Liver (tissue), 8 donors: ENCODE measurements at regions not wholly inside any gene's neighbourhood (a gene's known extent, or its start where the extent isn't known, plus 50 kb on each side); places are given as distances from the start of the nearest gene placed in this dataset.

Experiments
- DNase-seq: peaks from one replicate; pipeline ENCODE4 v3.0.0-alpha.2; 2017; ENCODE audit warnings: low spot score
- H3K27ac ChIP-seq, 2 donors: one replicate each; pipeline ENCODE4 v1.7.0; 2013; ENCODE audit warnings: inconsistent platforms in 2 of 2, low read length in 2 of 2, control low read depth in 1 of 2, low read depth in 1 of 2, mild to moderate bottlenecking in 1 of 2
- H3K27me3 ChIP-seq, 4 donors: one replicate each; pipeline versions ENCODE4 v1.6.1 to v1.7.0; 2013; ENCODE audit warnings: low read length in 3 of 4, inconsistent platforms in 1 of 4, mild to moderate bottlenecking in 1 of 4, moderate library complexity in 1 of 4; ENCODE audit not compliant: control insufficient read depth in 4 of 4, insufficient read depth in 4 of 4
- H3K36me3 ChIP-seq, 4 donors: one replicate each; pipeline versions ENCODE4 v1.6.1 to v1.7.0; 2013; ENCODE audit warnings: low read length in 3 of 4, mild to moderate bottlenecking in 3 of 4, low read depth in 1 of 4, moderate library complexity in 1 of 4; ENCODE audit not compliant: control insufficient read depth in 4 of 4, insufficient read depth in 3 of 4
- H3K4me1 ChIP-seq, 4 donors: one replicate each; pipeline versions ENCODE4 v1.6.1 to v1.7.0; 2013; ENCODE audit warnings: low read length in 3 of 4, mild to moderate bottlenecking in 3 of 4, moderate library complexity in 1 of 4; ENCODE audit not compliant: control insufficient read depth in 4 of 4, insufficient read depth in 4 of 4
- H3K4me3 ChIP-seq, 3 donors: one replicate each; pipeline versions ENCODE4 v1.6.1 to v1.7.0; 2013; ENCODE audit warnings: low read length in 3 of 3, control low read depth in 1 of 3, low read depth in 1 of 3, mild to moderate bottlenecking in 1 of 3
- H3K9ac ChIP-seq, 2 donors: one replicate each; pipeline ENCODE4 v1.7.0; 2013; ENCODE audit warnings: low read length in 2 of 2, mild to moderate bottlenecking in 2 of 2, moderate library complexity in 2 of 2, control low read depth in 1 of 2, low read depth in 1 of 2
- H3K9me3 ChIP-seq, 4 donors: one replicate each; pipeline versions ENCODE4 v1.6.1 to v1.7.0; 2013; ENCODE audit warnings: low read length in 3 of 4; ENCODE audit not compliant: control insufficient read depth in 4 of 4
- EGR1 ChIP-seq, 2 donors: IDR thresholded peaks; 2 replicates each; pipeline ENCODE4 v1.6.1; 2016 to 2018; ENCODE audit warnings: antibody characterized with exemption in 2 of 2, low read depth in 2 of 2
- FOXA1 ChIP-seq: IDR thresholded peaks from 2 replicates; pipeline ENCODE4 v1.6.1; 2016; ENCODE audit warnings: antibody characterized with exemption
- FOXA2 ChIP-seq: IDR thresholded peaks from 2 replicates; pipeline ENCODE4 v1.6.1; 2016; ENCODE audit warnings: antibody characterized with exemption
- GABPA ChIP-seq, 2 donors: IDR thresholded peaks in 1 of 2; conservative IDR thresholded peaks in 1 of 2; 2 replicates each; pipeline ENCODE4 v1.6.1; 2016; ENCODE audit warnings: antibody characterized with exemption in 2 of 2, mild to moderate bottlenecking in 1 of 2, moderate library complexity in 1 of 2
- HNF4A ChIP-seq, 2 donors: conservative IDR thresholded peaks; 2 replicates each; pipeline ENCODE4 v1.6.1; 2016; ENCODE audit warnings: antibody characterized with exemption in 2 of 2, mild to moderate bottlenecking in 2 of 2
- HNF4G ChIP-seq: IDR thresholded peaks from 2 replicates; pipeline ENCODE4 v1.6.1; 2016; ENCODE audit warnings: antibody characterized with exemption
- JUND ChIP-seq, 2 donors: IDR thresholded peaks; 2 replicates each; pipeline ENCODE4 v1.6.1; 2016; ENCODE audit warnings: antibody characterized with exemption in 2 of 2
- NR2F2 ChIP-seq: IDR thresholded peaks from 2 replicates; pipeline ENCODE4 v1.6.1; 2016; ENCODE audit warnings: antibody characterized with exemption
- RAD21 ChIP-seq, 2 donors: IDR thresholded peaks; 2 replicates each; pipeline ENCODE4 v1.6.1; 2016; ENCODE audit warnings: antibody characterized with exemption in 2 of 2, mild to moderate bottlenecking in 2 of 2
- RXRA ChIP-seq, 2 donors: IDR thresholded peaks; 2 replicates each; pipeline ENCODE4 v1.6.1; 2017 to 2018; ENCODE audit warnings: antibody characterized with exemption in 2 of 2, mild to moderate bottlenecking in 1 of 2
- SP1 ChIP-seq: IDR thresholded peaks from 2 replicates; pipeline ENCODE4 v1.6.1; 2018; ENCODE audit warnings: antibody characterized with exemption, mild to moderate bottlenecking
- TAF1 ChIP-seq: conservative IDR thresholded peaks from 2 replicates; pipeline ENCODE4 v1.6.1; 2016; ENCODE audit warnings: antibody characterized with exemption, mild to moderate bottlenecking
- YY1 ChIP-seq: IDR thresholded peaks from 2 replicates; pipeline ENCODE4 v1.6.1; 2016; ENCODE audit warnings: antibody characterized with exemption, mild to moderate bottlenecking
- WGBS: extraction: QIAGEN DNeasy Blood & Tissue Kit; methylation state at CpG from one replicate; pipeline ENCODE4 v1.1.7; 2013; 5-methylcytosine and 5-hydroxymethylcytosine counted together
- TF ChIP-seq, protein P1 (sequence below): IDR thresholded peaks from 2 replicates; pipeline ENCODE4 v1.6.1; 2016; ENCODE audit warnings: antibody characterized with exemption
- TF ChIP-seq, protein P2 (sequence below): IDR thresholded peaks from 2 replicates; pipeline ENCODE4 v1.6.1; 2016; ENCODE audit warnings: antibody characterized with exemption
- TF ChIP-seq, protein P3 (sequence below): fragments of 150-350 bp; IDR thresholded peaks from 2 replicates; pipeline ENCODE4 v1.5.1; 2017; ENCODE audit warnings: improper control_type of control experiment, low read depth, low read length; ENCODE audit not compliant: missing input control
- TF ChIP-seq, protein P4 (sequence below): IDR thresholded peaks from 2 replicates; pipeline ENCODE4 v1.6.1; 2016; ENCODE audit warnings: antibody characterized with exemption, mild to moderate bottlenecking
- donor health status: healthy.
- donor health status: healthy.
- donor health status: healthy.
- donor health status: healthy.
- donor health status: healthy.

DNA sequence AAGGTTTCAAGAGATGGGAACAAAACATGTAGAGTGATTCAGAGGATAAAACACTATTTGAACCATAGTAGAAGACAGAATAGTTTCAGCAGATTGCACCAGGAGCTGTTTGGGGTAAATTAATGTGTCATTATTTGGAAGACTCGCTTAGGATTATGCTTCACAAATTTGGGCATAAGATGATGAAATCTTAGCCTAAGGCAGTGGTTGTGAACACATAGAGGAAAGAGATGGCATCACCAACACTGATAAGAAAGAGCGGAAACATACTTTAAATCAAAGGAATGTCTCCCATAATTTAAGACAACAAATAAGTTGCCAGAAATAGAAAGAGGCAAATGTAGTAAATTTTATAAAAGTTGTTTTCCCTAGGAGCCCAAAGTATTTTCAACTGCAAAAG, 66.1 kb upstream of the TBCA start (continued):
- TF ChIP-seq, protein P1, sequence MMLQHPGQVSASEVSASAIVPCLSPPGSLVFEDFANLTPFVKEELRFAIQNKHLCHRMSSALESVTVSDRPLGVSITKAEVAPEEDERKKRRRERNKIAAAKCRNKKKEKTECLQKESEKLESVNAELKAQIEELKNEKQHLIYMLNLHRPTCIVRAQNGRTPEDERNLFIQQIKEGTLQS: no peak
- TF ChIP-seq JUND (IDR thresholded peaks at IDR 0.05): no peak
- no peak for TF ChIP-seq NR2F2

DNA sequence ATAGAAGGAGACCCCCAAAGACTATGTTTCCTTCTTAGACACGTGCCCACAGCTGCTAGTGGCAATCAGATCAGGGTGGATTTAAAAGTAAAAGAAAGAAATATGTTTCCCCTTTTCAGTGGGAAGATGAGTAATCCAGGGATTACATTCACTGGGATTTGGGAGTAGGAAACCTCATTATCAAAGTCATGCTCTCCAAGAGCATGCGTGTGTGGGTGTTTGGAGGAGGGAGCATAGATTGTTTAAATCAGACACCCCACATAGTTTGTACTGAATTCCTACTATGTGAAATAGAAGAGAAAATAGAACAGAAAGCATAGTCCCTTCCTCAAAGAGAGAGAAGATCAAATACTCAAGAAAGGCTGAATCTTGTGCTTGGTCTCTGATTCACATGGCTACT, 65.5 kb upstream of the TBCA start:
- no peak overlapping the region for H3K9ac ChIP-seq
- H3K9me3 ChIP-seq: no peaks in the 10 kb centered on the region
- peaks cover 0 to 1% (median 0%) of the 10 kb centered on the region in 4 donors for H3K36me3 ChIP-seq
- TF ChIP-seq FOXA2 (no peak), RXRA (IDR thresholded peaks at IDR 0.05) (no peak), HNF4A (conservative IDR thresholded peaks at IDR 0.05) (no peak), YY1 (no peak), NR2F2 (no peak), RAD21 (IDR thresholded peaks at IDR 0.05) (no peak), SP1 (no peak)
- TF ChIP-seq, protein P2, sequence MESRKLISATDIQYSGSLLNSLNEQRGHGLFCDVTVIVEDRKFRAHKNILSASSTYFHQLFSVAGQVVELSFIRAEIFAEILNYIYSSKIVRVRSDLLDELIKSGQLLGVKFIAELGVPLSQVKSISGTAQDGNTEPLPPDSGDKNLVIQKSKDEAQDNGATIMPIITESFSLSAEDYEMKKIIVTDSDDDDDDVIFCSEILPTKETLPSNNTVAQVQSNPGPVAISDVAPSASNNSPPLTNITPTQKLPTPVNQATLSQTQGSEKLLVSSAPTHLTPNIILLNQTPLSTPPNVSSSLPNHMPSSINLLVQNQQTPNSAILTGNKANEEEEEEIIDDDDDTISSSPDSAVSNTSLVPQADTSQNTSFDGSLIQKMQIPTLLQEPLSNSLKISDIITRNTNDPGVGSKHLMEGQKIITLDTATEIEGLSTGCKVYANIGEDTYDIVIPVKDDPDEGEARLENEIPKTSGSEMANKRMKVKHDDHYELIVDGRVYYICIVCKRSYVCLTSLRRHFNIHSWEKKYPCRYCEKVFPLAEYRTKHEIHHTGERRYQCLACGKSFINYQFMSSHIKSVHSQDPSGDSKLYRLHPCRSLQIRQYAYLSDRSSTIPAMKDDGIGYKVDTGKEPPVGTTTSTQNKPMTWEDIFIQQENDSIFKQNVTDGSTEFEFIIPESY: no peak
- TF ChIP-seq, protein P1: no peak
- TF ChIP-seq, protein P3, sequence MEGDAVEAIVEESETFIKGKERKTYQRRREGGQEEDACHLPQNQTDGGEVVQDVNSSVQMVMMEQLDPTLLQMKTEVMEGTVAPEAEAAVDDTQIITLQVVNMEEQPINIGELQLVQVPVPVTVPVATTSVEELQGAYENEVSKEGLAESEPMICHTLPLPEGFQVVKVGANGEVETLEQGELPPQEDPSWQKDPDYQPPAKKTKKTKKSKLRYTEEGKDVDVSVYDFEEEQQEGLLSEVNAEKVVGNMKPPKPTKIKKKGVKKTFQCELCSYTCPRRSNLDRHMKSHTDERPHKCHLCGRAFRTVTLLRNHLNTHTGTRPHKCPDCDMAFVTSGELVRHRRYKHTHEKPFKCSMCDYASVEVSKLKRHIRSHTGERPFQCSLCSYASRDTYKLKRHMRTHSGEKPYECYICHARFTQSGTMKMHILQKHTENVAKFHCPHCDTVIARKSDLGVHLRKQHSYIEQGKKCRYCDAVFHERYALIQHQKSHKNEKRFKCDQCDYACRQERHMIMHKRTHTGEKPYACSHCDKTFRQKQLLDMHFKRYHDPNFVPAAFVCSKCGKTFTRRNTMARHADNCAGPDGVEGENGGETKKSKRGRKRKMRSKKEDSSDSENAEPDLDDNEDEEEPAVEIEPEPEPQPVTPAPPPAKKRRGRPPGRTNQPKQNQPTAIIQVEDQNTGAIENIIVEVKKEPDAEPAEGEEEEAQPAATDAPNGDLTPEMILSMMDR: no peak
- H3K4me3 ChIP-seq: no peak overlapping the region
- H3K27me3 ChIP-seq: no peaks in the 10 kb centered on the region
- WGBS: 92% methylated on average over 2 of the region's 2 CpGs
- DNase-seq: no peak
- H3K27ac ChIP-seq: no peak overlapping the region
- peaks cover 0 to 5% (median 3%) of the 10 kb centered on the region in 4 donors for H3K4me1 ChIP-seq

DNA sequence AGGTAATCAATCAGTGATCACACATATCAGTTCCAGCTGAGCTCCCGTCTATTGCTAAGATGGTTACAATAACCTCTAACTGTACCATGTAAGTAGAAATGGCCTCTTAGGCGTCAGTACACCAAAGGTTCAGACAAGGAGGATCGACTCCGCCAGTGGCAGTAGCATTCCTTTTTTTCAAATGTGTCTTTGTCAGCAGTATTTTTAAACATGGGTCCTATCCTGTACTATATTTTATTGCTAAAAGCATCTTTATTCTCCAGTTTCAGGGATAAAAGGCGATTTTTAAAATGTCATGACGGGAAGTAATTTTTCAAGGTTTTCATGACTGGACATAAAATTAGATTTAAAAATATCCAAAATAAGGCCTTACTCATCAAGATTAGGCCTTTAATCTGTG, 64.8 kb upstream of the TBCA start:
- no peak overlapping the region for H3K27ac ChIP-seq
- no peak for DNase-seq
- no peaks in the 10 kb centered on the region for H3K9me3 ChIP-seq
- 93% methylated on average over 6 of the region's 6 CpGs for WGBS
- no peak overlapping the region for H3K4me3 ChIP-seq
- H3K36me3 ChIP-seq: peaks cover 0 to 1% (median 0%) of the 10 kb centered on the region in 4 donors
- no peaks in the 10 kb centered on the region for H3K27me3 ChIP-seq
- H3K9ac ChIP-seq: no peak overlapping the region
- peaks cover 0 to 5% (median 3%) of the 10 kb centered on the region in 4 donors for H3K4me1 ChIP-seq
- no peak for TF ChIP-seq FOXA2
- no peak for TF ChIP-seq EGR1 (IDR thresholded peaks at IDR 0.05; ENCODE audit: low read depth in 2 of 2)
- TF ChIP-seq, protein P2: no peak
- no peak for TF ChIP-seq TAF1
- no peak for TF ChIP-seq GABPA (IDR thresholded peaks at IDR 0.05 in 1 of 2, conservative IDR thresholded peaks at IDR 0.05 in 1 of 2)
- TF ChIP-seq, protein P4, sequence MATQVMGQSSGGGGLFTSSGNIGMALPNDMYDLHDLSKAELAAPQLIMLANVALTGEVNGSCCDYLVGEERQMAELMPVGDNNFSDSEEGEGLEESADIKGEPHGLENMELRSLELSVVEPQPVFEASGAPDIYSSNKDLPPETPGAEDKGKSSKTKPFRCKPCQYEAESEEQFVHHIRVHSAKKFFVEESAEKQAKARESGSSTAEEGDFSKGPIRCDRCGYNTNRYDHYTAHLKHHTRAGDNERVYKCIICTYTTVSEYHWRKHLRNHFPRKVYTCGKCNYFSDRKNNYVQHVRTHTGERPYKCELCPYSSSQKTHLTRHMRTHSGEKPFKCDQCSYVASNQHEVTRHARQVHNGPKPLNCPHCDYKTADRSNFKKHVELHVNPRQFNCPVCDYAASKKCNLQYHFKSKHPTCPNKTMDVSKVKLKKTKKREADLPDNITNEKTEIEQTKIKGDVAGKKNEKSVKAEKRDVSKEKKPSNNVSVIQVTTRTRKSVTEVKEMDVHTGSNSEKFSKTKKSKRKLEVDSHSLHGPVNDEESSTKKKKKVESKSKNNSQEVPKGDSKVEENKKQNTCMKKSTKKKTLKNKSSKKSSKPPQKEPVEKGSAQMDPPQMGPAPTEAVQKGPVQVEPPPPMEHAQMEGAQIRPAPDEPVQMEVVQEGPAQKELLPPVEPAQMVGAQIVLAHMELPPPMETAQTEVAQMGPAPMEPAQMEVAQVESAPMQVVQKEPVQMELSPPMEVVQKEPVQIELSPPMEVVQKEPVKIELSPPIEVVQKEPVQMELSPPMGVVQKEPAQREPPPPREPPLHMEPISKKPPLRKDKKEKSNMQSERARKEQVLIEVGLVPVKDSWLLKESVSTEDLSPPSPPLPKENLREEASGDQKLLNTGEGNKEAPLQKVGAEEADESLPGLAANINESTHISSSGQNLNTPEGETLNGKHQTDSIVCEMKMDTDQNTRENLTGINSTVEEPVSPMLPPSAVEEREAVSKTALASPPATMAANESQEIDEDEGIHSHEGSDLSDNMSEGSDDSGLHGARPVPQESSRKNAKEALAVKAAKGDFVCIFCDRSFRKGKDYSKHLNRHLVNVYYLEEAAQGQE: no peak
- TF ChIP-seq NR2F2: no peak
- TF ChIP-seq, protein P3: no peak
- TF ChIP-seq HNF4A (conservative IDR thresholded peaks at IDR 0.05): no peak
- no peak for TF ChIP-seq HNF4G
- TF ChIP-seq JUND (IDR thresholded peaks at IDR 0.05): no peak
- no peak for TF ChIP-seq RAD21 (IDR thresholded peaks at IDR 0.05)
- TF ChIP-seq, protein P1: no peak
- no peak for TF ChIP-seq SP1
- TF ChIP-seq FOXA1: no peak
- no peak for TF ChIP-seq RXRA (IDR thresholded peaks at IDR 0.05)
- TF ChIP-seq YY1: no peak
